ENCODE measurements at regions not wholly inside any gene's neighbourhood (a gene's known extent, or its start where the extent isn't known, plus 50 kb on each side); places are given as distances from the start of the nearest gene placed in this dataset.

DNA sequence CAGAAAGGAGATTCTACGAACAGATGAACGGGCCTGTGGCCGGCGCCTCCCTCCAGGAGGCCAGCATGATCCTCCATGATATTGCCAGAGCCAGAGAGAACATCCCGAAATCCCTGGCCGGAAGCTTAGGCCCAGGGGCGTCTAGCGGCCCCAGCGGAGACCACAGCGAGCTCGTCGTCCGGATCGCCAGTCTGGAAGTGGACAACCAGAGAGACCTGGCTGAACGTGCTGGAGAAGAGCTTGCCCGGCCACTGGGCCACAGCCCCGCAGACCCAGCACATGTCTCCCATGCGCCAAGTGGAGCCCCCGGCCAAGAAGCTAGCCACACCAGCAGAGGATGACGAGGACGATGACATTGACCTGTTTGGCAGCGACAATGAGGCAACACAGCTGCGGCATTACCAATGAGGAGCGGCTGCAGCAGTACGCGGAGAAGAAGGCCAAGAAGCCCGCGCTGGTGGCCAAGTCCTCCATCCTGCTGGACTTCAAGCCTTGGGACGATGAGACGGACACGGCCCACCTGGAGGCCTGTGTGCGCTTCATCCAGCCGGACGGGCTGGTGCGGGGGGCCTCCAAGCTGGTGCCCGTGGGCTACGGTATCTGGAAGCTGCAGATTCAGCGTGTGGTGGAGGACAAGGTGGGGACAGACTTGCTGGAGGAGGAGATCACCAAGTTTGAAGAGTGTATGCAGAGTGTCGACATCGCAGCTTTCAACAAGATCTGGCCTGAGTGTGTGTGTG lies 78.8 kb upstream of the FRY start:
- TF ChIP-seq, protein P1, sequence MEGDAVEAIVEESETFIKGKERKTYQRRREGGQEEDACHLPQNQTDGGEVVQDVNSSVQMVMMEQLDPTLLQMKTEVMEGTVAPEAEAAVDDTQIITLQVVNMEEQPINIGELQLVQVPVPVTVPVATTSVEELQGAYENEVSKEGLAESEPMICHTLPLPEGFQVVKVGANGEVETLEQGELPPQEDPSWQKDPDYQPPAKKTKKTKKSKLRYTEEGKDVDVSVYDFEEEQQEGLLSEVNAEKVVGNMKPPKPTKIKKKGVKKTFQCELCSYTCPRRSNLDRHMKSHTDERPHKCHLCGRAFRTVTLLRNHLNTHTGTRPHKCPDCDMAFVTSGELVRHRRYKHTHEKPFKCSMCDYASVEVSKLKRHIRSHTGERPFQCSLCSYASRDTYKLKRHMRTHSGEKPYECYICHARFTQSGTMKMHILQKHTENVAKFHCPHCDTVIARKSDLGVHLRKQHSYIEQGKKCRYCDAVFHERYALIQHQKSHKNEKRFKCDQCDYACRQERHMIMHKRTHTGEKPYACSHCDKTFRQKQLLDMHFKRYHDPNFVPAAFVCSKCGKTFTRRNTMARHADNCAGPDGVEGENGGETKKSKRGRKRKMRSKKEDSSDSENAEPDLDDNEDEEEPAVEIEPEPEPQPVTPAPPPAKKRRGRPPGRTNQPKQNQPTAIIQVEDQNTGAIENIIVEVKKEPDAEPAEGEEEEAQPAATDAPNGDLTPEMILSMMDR (IDR thresholded peaks at IDR 0.05; ENCODE audit: low read depth, low read length, missing control alignments) = no peak

DNA sequence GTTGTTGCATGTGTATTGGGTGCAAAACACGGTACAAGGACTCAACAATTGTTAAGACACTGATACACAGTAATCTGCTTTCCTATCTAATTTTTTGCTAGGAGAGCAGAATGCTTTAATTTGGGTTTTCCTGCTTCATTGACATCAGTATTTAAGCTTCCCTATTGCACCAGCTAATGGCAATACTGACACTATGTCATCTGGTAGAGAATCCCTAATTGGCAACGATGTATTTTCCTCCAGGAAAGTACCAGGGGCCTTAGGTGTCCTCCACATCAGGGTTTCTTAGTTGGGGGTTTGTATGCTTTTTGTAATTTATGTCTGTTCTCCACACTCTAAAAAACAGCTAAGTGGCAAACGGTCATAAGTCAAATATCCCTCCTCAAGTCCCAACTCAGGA lies 76.5 kb upstream of the FRY start:
- no peak for DNase-seq (ENCODE audit: low read depth)
- TF ChIP-seq, protein P1 (IDR thresholded peaks at IDR 0.05; ENCODE audit: low read depth, low read length, missing control alignments) = no peak
- no peak overlapping the region for H3K4me3 ChIP-seq (ENCODE audit: low read depth, low read length)

More for the DNA sequence above, 78.8 kb upstream of the FRY start:
- H3K4me3 ChIP-seq (ENCODE audit: low read depth, low read length) = no peak overlapping the region
- no peak for DNase-seq (ENCODE audit: low read depth)

- TF ChIP-seq, protein P1 (IDR thresholded peaks at IDR 0.05; ENCODE audit: low read depth, low read length, missing control alignments) = no peak
- H3K4me3 ChIP-seq (ENCODE audit: low read depth, low read length) = no peak overlapping the region
- DNase-seq (ENCODE audit: low read depth) = no peak
Measured at GRCh38 chr13:31955741-31956140, 75.8 kb upstream of the FRY start.

DNA sequence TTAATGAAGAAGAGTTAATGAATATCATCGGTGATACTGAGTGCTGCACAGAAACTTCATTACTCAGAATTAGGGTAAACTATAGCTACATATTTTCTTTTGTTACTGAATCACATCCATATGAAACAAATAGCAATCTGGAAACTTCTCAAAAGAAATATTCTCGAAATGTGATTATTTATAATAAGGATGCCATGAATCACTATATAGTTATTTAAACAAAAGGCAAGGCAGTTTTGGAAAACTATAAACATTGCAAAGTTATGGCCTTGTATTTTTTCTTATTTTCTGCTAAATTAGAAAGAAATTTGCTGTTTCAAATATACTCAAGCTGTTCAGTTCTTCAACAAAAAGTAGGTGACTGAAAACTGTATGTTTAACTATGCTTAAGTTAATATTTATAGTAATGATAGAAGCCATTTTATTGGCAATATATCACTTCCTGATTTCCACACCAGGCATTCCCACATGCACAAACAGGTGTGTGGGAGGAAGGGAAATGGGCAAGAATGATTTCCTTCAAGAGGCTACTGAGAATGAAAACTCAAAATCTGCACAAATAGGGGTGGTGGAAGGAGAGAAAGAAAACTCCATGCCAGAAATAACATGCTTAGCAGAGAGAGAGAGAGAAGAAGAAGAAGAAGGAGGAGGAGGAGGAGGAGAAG lies 74.5 kb upstream of the FRY start:
- DNase-seq (ENCODE audit: low read depth) = no peak
- TF ChIP-seq, protein P1 (IDR thresholded peaks at IDR 0.05; ENCODE audit: low read depth, low read length, missing control alignments) = no peak
- H3K4me3 ChIP-seq (ENCODE audit: low read depth, low read length) = no peak overlapping the region

- no peak overlapping the region for H3K4me3 ChIP-seq (ENCODE audit: low read depth, low read length)
- no peak for DNase-seq (ENCODE audit: low read depth)
- TF ChIP-seq, protein P1 (IDR thresholded peaks at IDR 0.05; ENCODE audit: low read depth, low read length, missing control alignments) = no peak
Measured at GRCh38 chr13:31957772-31958171, 73.8 kb upstream of the FRY start.

DNA sequence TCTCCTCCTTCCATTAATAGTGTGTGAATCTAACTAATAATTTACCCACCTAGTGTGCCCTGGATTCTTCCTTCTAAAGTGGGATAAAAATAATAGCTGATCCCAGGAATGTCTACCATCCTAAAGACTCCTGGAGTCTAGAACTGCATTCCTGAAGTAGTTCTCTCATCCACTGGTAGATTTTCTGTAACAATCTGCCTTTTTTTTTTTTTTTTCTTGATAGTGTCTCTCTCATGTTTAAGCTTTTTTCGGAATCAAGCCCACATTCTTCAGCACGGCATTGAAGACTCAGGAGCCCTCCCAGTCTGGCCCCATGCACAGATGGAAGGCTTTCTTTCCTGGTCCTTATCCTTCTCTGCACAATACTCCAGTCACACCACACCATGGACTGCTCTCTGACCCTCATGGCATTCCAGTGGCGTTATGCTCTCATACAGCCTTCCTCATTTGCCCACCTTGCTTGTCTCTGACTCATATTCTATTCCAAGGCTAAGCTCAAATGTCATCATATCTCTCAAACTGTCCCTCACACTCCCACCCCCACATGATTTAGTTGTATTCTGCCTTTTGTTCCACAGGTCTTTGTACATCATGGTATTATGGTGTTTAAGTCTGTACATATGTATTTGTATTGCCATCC lies 68.7 kb upstream of the FRY start:
- TF ChIP-seq, protein P1 (IDR thresholded peaks at IDR 0.05; ENCODE audit: low read depth, low read length, missing control alignments) = no peak
- DNase-seq (ENCODE audit: low read depth) = no peak

More for the DNA sequence above, 68.7 kb upstream of the FRY start:
- no peak overlapping the region for H3K4me3 ChIP-seq (ENCODE audit: low read depth, low read length)
